SK-N-MC (cell line): ENCODE measurements at regions not wholly inside any gene's neighbourhood (a gene's known extent, or its start where the extent isn't known, plus 50 kb on each side); places are given as distances from the start of the nearest gene placed in this dataset.

Experiments
- EZH2 ChIP-seq: fragments of 200-600 bp; sonication (generic); IDR thresholded peaks from one replicate; pipeline ENCODE4 v1.6.1; 2017; ENCODE audit warnings: antibody characterized with exemption
- POLR2AphosphoS5 ChIP-seq: IDR thresholded peaks from 2 replicates; pipeline ENCODE4 v1.6.1; 2012; ENCODE audit warnings: mild to moderate bottlenecking, low read depth, low read length, borderline replicate concordance

- TF ChIP-seq EZH2 (no peak), POLR2AphosphoS5 (no peak)
Measured at GRCh38 chr12:131250028-131250950, 296.6 kb downstream of the ADGRD1 start.
